ENCODE measurements at regions not wholly inside any gene's neighbourhood (a gene's known extent, or its start where the extent isn't known, plus 50 kb on each side); places are given as distances from the start of the nearest gene placed in this dataset.

DNA sequence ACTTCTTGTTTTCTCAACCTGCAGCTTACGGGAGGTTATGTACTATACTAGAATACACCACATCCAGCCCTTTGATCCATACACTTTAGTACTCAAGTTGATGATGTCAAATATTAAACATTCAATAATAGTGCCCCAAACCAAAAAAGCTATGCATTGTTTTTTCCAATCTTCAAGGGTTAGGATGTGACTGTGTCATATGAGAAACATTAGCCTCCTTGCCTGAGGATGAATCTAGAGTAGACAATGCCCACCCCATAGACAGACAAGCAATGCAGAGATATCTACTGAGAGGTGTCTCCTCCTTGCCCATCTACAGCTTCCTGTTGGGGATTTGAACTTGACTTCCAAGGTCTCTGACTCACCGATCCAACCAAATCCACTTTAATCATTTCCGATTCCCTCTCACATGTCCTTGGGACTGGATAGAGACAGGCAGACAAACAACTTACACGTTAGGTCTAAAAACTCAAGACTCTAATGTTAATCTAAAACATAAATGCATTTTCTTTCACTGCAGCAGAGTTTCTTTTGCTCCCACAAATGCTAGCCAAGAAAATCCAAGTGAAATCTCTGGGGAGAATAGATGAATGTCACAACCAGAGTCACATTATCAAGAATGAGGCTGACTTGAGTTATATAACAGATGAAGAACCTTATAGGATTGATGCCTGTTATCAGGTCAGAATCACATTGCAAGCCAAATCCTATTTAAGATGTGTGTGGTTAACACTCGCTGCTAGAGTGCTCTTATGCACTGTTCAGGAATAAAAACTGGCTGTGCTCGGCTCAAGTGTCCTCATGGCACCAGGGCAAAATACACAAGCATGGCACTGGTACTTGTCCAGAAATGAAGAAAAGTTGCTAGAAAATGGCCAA lies 75.5 kb upstream of the TNFAIP3 start:
- H3K9me3 ChIP-seq (ENCODE audit: control extremely low read depth in 1 of 3, control insufficient read depth in 2 of 3, insufficient read depth in 1 of 3, low read length in 2 of 3), result peaks cover 0 to 4% (median 0%) of the 10 kb centered on the region in 3 donors
- DNase-seq, result no peak
- H3K9ac ChIP-seq (ENCODE audit: low read length), result no peak overlapping the region
- ATAC-seq (ENCODE audit: low read depth), result no peak
- POLR2A ChIA-PET, result no interaction called here
- peak overlapping the region; percentile 51 for H3K4me2 ChIP-seq (replicated peaks; ENCODE audit: low read depth, low read length, poor library complexity, severe bottlenecking)
- H3K27ac Mint-ChIP-seq, result peak overlapping the region; percentile 86
- H3K79me2 ChIP-seq (ENCODE audit: control insufficient read depth, insufficient read depth, low read length), result no peaks in the 10 kb centered on the region
- peak overlapping the region in 1 of 2 donors; percentile 66 for H3K27ac ChIP-seq (ENCODE audit: low read length in 2 of 2)
- H4K20me1 ChIP-seq (ENCODE audit: control insufficient read depth, insufficient read depth, low read length, poor library complexity, severe bottlenecking), result no peaks in the 10 kb centered on the region
- H2AFZ ChIP-seq (ENCODE audit: insufficient read depth, low read depth, low read length, poor library complexity, severe bottlenecking), result no peak overlapping the region
- peak overlapping the region; percentile 27 for H3K4me3 Mint-ChIP-seq
- peaks cover 3% of the 10 kb centered on the region for H3K9me3 Mint-ChIP-seq (ENCODE audit: insufficient read depth)
- peaks cover 23 to 25% of the 10 kb centered on the region in 2 donors for H3K4me1 ChIP-seq (ENCODE audit: control insufficient read depth in 2 of 2, insufficient read depth in 2 of 2, low read length in 2 of 2)
- H3K27me3 Mint-ChIP-seq, result no peaks in the 10 kb centered on the region
- H3K36me3 ChIP-seq (replicated peaks in 1 of 2; ENCODE audit: control extremely low read depth in 1 of 2, control insufficient read depth in 1 of 2, extremely low read depth in 1 of 2, insufficient read depth in 2 of 2, low read length in 1 of 2), result no peaks in the 10 kb centered on the region
- no peak overlapping the region for H3K4me3 ChIP-seq (ENCODE audit: control extremely low read depth in 1 of 5, extremely low read depth in 1 of 5, insufficient read depth in 1 of 5, low read depth in 2 of 5, low read length in 4 of 5)
- CTCF ChIA-PET, result interaction anchor here (1.1 to 2.9 kb wide), 3 partner anchors 8 to 149 kb away, joined by 4 to 14 read pairs (median 8); no protein-coding TSS in a partner anchor
- no peak for TF ChIP-seq EZH2 (IDR thresholded peaks at IDR 0.05; ENCODE audit: borderline replicate concordance, insufficient read depth, low read depth, low read length, poor library complexity, severe bottlenecking)
- TF ChIP-seq CTCF (IDR thresholded peaks at IDR 0.05), result no peak
- peaks cover 41% of the 10 kb centered on the region for H3K4me1 Mint-ChIP-seq
- intact Hi-C loops (cut with micrococcal nuclease), result loop anchor here (2.0 to 5.0 kb wide), 2 partner anchors 19 to 84 kb away; no protein-coding TSS in a partner anchor
- 72% methylated on average over 2 of the region's 6 CpGs for WGBS (ENCODE audit: insufficient coverage)
- H3K27me3 ChIP-seq (replicated peaks in 1 of 4; ENCODE audit: control extremely low read depth in 1 of 4, control insufficient read depth in 3 of 4, insufficient read depth in 4 of 4, low read length in 3 of 4), result no peaks in the 10 kb centered on the region
